GM12872 (cell line): ENCODE measurements at regions not wholly inside any gene's neighbourhood (a gene's known extent, or its start where the extent isn't known, plus 50 kb on each side); places are given as distances from the start of the nearest gene placed in this dataset.

ENCODE experiments used
- TF ChIP-seq, protein P1 (sequence below): IDR thresholded peaks from 3 replicates; pipeline ENCODE4 v1.5.1; 2011; ENCODE audit warnings: low read depth, mild to moderate bottlenecking, low read length, moderate library complexity; ENCODE audit not compliant: insufficient read depth

DNA sequence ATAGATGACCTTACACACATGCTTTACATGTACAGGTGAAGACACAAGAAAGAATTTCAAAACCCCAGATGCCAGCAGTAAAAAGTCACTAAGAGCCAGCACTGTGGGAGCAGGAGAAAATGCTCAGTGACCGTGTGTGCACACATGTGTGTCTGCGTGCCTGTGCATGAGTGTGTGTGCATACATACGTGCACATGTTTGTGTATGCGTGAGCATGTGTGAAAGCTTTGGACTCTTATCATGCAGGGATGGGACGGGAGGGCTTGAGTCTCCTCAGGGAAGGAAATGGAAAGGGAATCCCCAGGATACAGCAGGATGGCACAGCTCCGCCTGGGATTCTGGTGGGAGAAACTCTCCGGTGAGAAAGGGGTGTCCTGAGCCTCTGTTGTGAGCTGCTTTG is 121.5 kb upstream of the B3GAT1 start:
- TF ChIP-seq, protein P1, sequence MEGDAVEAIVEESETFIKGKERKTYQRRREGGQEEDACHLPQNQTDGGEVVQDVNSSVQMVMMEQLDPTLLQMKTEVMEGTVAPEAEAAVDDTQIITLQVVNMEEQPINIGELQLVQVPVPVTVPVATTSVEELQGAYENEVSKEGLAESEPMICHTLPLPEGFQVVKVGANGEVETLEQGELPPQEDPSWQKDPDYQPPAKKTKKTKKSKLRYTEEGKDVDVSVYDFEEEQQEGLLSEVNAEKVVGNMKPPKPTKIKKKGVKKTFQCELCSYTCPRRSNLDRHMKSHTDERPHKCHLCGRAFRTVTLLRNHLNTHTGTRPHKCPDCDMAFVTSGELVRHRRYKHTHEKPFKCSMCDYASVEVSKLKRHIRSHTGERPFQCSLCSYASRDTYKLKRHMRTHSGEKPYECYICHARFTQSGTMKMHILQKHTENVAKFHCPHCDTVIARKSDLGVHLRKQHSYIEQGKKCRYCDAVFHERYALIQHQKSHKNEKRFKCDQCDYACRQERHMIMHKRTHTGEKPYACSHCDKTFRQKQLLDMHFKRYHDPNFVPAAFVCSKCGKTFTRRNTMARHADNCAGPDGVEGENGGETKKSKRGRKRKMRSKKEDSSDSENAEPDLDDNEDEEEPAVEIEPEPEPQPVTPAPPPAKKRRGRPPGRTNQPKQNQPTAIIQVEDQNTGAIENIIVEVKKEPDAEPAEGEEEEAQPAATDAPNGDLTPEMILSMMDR: no peak

DNA sequence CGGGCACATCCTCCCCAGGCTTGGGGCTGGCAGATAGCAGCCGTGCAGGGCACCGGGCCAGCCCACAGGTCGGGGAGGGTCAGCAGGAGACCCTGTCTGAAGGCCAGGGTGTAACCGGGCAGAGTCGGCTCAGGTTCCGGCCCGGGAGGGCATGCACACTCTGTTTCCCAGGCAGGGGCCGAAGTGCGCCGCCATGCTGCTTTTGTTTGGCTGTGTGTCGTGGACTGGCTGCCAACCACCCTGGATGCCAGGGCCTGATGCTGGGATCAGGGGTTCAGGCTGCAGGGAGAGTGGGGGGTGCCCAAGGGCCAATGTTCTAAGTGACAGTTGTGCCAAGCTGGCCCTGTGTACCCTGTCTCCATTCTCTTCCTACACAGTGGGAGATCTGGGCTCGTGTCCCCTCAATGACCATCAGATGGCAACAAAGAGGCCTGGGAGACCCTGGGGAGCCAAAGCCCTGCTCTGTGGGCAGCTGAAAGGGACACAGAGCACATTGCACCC is 120.9 kb upstream of the B3GAT1 start:
- TF ChIP-seq, protein P1: no peak

GRCh38 chr11:134532131-134532920 is 120.3 kb upstream of the B3GAT1 start:
- TF ChIP-seq, protein P1: no peak

DNA sequence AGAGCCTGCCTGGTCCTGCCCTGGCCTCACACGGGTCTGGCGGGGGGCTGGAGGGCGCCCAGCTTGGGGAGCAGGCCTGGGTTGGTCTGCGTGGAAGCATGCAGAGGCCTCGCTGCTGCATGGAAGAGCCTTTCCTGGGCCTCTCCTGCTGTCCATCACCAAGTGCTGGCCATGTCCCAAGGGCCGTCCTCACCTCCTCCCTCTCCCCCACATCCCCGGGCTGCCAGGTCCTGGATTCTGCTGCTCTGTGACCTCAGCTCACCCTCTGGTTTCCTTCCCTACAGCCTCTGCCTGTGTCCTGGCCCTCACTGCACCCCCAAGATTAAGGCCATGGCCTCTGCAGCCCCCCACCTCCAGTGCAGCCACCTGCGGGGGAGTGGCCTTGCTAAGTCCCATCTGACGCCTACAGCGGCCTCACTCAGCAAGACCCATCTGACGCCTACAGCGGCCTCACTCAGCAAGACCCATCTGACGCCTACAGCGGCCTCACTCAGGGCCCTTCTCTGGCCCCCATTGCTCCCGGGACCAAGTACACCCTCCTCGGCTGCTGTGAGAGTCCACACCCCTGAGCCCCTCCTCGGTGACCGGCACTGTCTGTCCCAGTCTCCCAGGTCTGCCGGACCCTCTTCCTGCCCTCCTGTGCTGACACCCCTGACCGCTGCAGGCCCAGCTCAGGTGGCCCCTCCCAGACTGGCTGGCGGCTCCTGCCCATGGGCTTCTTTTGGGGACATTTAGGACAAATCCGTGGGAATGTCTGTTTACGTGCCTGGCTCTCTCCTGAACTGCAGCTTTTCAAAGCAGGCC is 119.5 kb upstream of the B3GAT1 start:
- TF ChIP-seq, protein P1: no peak

GRCh38 chr11:134530636-134531326 is 118.7 kb upstream of the B3GAT1 start:
- TF ChIP-seq, protein P1: no peak

DNA sequence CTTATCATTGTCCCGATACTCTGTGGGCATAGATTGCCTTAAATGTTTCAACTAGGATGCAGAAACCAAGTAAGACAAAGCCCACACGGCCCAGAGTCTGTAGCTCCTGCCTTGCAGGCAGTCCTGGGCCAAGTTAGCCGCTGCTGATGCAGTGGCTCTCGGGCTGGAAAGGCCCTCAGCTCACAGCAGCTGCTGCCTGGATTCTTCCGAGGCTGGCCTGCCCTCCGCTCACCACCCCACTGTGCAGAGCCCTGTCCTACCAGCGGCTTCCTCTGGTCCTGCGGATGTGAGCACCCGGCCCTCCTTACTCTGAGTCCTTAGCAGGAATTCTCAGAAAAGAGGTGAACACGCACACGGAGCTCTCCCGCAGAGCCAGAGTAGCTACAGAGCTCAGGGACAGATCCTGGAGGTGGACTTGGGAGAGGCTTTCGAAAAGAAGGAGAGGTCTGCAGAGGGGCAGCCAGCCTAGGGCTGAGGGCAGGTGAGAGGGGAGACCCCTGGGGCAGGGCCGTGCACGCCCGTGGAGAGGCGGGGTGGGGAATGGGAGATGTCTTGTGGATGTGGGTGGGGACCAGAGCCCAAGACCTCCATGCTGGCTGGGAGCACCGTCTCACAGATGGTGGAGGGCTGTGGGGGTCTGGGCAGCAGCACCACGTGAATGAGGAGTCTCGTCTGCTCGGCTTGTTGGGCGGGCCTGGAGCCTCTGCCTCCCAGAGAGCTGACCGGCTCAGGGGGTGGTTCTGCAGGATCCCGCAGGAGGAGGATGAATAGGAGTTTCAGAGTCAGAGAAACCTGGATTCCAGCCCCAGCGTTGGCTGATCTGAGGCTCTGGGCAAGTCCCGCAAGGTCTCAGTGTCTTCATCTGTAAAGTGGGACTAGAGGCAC is 117.4 kb upstream of the B3GAT1 start:
- TF ChIP-seq, protein P1: no peak
